Esophagus muscularis mucosa (tissue), 4 donors: ENCODE measurements at regions not wholly inside any gene's neighbourhood (a gene's known extent, or its start where the extent isn't known, plus 50 kb on each side); places are given as distances from the start of the nearest gene placed in this dataset.

ENCODE experiments used
- CTCF ChIP-seq, 3 experiments: fragments of 200-600 bp in 2 of 3; fragments of 450-650 bp in 1 of 3; sonication (generic) in 2 of 3; IDR thresholded peaks; one replicate each; pipeline ENCODE4 v1.5.1; 2017 to 2019; ENCODE audit warnings: antibody characterized with exemption in 3 of 3, mild to moderate bottlenecking in 2 of 3, moderate library complexity in 1 of 3
- EP300 ChIP-seq: sonication (generic); formaldehyde crosslinking; IDR thresholded peaks from one replicate; pipeline ENCODE4 v1.6.1; 2017; ENCODE audit warnings: antibody characterized with exemption
- POLR2AphosphoS5 ChIP-seq, 2 donors: sonication (generic); formaldehyde crosslinking; IDR thresholded peaks; one replicate each; pipeline ENCODE4 v1.6.1; 2017; ENCODE audit warnings: antibody characterized with exemption in 2 of 2

- TF ChIP-seq CTCF (IDR thresholded peaks at IDR 0.05) (no peak), POLR2AphosphoS5 (IDR thresholded peaks at IDR 0.05) (no peak), EP300 (no peak)
Measured at GRCh38 chr13:72384186-72384823, 343.1 kb downstream of the MZT1 start.
